NCI-H1092 treated with DMSO at 0.1 percent for 48 hours (cell line): ENCODE measurements at regions not wholly inside any gene's neighbourhood (a gene's known extent, or its start where the extent isn't known, plus 50 kb on each side); places are given as distances from the start of the nearest gene placed in this dataset.
"Not testable (repeated sequence)": the region's sequence is repeated elsewhere in the genome, so short reads cannot be mapped to it uniquely, and the experiment has no call there.

Experiments used
- DNase-seq: peaks from one replicate; lab custom pipeline; 2025; lab: John Stamatoyannopoulos, UW

DNA sequence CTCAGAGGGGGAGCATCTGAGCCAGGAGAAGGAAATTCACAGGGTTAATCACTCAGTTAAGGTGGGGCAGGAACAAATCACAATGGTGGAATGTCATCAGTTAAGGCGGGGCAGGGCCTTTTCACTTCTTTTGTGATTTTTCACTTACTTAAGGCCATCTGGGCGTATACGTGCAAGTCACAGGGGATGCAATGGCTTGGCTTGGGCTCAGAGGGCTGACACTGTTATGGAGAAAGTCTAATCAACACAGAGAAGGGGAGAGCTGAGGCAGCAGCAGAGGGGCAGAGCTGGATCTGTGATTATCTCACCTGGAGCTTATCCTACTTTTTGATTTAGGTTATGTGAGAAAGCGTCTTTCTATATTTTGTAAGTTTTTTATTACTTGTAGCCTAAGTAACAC lies 350.1 kb downstream of the NSUN3 start:
- not testable (repeated sequence) for DNase-seq

DNA sequence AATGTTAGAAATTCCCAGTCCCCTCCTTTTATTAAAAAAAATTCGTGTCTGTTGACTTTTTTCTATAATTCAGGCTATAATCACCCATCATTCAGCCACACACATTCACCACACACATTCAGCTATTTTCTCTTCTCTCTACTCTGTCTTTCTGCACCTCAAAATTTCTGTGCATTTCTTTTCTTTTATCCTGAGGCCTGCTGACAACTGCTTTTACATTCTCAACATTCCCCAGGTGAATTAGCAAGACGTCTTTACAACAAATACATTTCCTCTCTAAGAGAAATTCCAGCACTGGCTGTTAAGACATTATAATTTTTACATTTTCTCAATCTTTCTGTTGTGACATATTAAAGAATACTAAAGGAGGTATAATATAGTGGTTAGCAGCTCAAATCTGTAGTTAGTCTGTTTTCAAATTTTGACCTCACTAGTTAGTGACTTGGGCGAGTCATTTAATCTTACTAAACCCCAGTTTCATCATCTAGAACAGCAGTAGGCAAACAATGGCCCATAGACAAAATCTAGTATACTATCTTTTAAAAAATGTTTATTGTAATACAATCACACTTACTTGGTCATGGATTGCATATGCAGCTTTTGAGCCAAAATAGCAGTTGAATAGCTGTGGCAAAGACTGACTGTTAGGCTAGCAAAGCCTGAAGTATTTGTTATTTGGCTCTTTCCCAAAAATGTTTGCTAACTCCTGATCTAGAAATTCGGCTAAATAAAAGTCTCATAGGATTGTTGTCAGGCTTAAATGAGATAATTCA lies 350.7 kb downstream of the NSUN3 start:
- no peak for DNase-seq

DNA sequence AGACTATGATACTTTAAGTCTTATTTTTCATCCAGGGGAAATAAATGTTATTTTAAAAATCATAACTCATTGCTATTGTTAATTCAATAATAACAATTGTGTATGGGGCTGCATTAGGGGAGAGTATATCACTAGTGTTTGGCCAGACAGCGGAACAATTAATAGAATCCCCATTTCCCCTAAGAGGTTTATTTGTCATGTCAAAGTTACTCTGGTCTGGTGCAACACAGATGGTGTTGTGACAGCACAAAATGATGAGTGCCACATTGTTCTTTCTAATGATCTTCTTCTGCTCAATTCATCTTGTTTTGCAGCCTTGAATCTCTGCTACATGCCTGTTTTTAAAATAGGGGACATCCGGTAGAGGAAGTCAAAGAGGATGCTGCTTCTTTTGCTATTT lies 351.6 kb downstream of the NSUN3 start:
- DNase-seq = no peak

DNA sequence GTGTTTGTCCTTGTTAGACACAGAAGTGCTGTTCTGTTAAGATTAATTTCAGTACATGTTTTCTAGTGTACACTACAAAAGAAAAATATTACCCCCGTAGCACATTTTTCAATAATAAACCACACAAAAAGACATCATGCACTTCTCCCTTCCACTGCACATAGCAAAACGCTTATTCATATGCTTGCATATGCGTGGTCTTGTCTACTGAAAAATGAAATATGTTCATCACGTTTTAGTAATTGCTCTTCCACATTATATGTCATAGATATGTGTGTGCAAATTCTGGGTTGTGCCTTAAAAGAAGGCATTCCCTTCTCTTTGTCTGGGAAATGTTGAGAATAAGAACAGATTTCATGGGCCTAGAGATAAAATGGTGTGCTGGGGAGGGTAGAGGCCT lies 353.9 kb downstream of the NSUN3 start:
- DNase-seq = no peak

DNA sequence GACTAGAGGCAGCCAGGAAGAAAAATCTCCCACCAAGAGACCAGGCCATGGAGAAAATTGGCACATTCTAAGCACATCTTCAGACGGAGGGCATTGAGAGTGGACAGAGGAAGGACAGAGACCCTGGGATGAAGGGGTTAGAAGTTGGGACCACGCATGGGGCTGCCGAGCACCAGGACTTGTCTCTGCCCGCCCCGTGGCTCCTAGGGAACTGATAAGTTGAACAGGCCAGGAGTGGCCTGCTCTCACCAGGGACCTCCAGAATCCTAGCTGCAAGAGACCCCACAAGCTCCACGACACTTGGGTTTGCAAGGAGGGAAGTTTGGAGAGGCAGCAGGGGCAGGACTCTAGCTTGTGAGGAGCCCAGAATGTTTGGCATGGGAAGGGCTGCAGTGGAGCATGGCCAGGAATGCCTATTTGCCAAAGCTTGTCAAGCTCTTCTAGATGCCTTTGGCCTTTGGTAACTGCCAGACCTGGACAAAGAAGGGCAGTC lies 355.1 kb downstream of the NSUN3 start:
- no peak for DNase-seq

DNA sequence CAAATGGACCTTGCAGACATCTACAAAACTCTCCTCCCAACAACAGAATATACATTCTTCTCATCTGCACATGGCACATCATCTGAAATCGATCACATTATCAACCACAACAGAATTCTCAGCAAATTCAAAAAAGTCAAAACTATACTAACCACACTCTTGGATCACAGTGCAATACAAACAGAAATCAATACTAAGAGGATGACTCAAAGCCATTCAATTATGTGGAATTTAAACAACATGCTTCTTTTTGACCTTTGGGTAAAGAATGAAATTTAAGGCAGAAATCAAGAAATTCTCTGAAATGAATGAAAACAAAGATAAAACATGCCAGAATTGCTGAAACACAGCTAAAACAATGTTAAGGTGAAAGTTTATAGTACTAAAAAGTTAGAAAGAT lies 358.1 kb downstream of the NSUN3 start:
- DNase-seq = no peak

DNA sequence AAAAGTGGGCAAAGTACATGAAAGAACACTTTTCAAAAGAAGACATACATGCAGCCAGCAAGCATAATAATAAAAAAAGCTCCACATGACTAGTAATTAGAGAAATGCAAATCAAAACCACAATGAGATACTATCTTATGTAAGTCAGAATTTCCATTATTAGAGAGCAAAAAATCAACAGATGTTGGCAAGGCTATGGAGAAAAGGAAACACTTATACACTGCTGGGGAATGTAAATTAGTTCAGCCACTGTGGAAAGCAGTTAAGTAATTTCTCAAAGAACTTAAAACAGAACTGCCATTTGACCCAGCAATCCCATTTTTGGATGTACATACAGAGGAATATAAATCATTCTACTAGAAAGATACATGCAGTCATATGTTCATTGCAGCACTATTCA lies 360.7 kb downstream of the NSUN3 start:
- no peak for DNase-seq

DNA sequence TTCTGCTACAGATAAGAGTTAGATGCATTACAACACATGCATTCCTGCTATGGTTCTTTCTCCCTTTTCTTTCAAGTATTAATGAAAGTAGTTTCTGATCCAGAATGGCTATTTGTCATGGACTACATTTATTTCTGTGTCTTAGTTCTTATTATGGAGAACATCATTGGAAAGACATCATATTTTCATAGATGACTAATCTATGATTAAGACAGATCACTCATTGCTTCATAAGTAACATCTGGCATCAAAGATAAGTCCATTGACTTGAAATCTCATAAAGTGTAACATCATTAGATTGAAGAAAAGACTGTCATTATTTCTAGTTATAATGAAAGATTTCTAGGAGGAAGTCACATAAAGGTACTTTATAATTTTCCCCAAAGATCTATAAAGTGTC lies 366.7 kb downstream of the NSUN3 start:
- no peak for DNase-seq

DNA sequence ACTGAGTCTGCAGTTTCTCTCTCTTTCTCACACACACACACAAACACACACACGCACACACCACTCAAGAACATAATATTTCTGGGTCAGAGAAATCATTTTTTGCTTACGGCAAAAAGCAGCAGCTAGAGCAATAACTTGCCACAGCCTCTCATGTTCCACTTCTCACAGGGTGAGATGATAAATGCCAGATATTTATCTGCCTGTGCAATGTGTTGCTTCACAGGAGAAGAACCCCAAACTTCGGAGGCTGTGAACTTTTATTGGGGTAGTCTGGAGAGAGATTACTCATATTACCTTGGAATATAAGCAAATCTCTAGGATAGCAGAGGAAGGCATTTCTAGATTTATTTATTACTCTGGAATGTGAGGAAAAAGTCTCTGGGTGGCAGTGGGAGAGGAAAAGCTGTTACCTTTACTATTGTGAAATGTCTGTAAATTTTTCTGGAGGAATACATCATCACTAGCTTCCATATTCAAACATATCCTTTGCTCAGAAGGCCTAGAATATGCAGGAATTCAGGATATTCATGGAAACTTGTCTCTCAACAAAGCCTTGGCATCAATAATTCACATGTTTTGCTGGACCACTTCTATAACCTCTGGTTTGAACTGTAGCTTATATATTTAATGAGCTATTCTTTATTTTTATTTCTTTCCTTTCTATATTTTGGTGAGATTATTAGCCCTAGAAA lies 369.2 kb downstream of the NSUN3 start:
- DNase-seq = no peak

DNA sequence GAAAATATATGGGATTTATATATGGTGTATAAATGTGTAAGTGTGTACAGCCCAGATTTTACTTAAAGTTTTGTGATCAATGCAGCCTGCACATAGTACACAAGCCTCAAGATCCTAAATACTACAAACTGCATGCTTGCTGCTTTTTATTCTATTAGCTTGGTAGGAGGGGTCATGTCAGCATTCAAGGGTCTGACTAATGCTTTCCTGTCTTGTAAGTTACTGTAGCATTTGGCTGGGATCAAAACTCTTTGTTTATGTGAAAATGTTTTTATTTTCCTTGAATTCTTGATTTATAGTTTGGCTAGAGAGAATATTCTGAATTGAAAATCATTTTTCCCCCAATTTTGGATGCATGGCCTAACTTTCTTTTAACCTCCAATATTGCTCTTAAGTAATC lies 370.9 kb downstream of the NSUN3 start:
- no peak for DNase-seq

DNA sequence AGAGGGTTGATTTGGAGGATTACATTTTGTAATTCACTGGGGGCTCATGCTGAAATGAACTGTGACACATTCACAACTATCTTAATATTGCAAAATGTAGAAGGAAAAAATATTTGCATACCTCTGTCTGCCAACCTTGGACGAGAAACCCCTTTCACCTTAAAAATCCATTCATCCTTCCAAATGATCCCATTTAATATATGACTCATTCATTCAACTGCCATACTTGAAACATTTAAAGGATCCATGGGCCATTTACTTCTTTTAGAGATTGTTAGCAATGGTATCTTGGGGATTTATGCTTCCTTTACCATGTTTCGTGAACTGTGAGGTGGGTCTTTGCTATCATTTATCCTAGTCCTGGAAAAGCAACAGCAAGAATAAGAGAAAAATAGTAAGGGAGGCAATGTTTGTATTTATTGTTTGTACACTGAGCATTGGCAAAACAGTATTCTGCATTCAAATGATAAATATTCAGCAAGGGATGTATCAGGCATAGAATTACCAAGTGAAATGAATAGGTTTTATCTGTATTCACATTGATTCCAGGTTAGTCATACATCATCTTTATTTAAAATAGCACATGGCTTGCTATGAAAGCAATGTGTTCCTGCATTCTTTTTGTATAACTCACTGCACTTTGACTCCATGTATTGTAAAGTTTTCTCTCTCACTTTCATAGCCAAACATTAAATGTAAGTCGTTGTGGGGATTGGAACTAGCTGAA lies 378.1 kb downstream of the NSUN3 start:
- no peak for DNase-seq

DNA sequence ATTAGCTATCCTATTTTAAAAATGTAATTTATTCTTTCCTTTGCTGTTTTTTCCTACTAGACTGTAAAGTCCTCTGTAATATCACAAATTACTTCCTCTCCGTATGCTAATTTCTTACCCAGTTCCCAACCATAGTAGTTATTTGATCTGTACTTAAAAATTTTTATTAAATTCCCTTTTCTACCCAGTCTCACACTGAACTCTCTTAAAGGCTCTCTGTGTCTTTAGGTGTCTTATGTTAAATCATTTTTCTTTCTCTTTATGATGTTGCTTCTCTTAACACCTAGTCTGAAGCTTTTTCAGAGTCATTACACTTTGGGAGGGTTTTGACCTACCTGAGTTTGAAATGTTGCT lies 378.6 kb downstream of the NSUN3 start:
- DNase-seq = no peak

DNA sequence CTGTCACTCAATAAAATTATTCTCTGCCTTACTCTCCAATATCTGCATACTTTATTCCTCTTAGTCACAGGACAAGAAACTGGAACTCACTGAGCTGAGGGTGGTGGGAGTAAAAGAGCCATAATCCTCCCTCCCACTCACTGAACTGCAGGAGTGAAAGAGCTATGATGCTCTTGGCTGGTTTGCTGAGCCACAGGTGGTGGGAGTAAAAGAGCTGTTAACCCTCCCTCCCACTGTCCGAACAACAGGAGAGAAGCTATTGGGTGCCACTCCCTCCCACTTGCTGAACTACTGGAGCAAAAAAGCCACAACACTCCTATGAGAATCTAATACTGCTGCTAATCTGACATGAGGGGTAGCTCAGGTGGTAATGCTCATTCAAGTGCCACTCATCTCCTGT lies 391.0 kb downstream of the NSUN3 start:
- no peak for DNase-seq

DNA sequence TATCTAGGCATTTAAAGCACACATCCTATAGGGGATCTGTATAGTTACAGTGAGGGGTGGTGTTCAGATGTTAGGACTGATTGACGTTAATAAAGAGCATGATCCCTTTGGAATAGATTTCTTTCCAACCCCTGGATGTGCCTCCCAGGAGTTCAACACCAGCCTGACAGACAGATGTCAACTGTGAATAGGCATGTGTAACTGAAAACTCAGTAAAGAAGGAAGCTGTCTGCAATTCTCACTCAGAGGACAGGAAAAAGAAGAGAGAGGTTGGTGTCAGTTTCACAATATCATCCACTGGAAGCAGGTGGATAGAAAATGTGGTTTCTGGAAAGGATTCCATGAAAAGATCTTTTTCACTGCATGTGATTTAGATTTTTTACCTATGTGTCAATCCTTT lies 396.3 kb downstream of the NSUN3 start:
- DNase-seq = no peak

DNA sequence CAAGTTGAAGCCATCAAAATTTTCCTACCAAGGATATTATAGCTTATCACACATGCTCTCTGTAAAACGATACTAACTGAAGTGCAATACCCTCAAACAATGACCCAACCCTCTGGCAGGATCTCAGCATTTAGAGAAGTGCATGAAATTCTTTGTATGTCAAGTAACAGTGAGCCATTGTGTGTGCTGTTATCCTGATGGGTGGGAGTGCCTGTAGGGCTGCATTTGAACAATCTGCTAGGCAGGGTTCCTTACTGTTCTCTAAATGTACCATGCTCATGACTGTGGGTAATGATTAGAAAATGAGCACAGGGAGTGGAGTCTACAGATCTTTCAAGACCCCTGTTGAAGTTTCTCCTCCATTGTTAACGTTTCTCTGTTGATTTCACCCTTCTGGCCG lies 398.1 kb downstream of the NSUN3 start:
- DNase-seq = no peak

DNA sequence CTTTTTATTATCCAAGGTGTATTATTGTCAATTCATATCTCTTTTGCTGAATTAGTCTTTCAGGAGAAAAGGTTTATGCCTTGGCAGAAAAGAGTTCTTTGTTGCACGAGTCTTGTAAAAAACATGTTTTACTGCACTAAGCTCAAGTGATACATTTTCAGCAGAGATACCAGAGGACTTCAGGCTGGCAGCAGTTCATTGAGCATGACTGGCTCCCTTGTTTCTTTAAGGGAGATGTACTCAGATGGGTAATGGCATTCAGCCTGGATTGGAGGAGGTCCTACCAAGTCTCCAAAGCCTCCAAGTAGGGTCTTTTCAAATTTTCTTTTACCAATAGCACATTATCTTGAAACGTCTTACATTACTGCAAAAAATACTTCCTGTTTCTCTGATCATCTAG lies 400.1 kb downstream of the NSUN3 start:
- DNase-seq = no peak

DNA sequence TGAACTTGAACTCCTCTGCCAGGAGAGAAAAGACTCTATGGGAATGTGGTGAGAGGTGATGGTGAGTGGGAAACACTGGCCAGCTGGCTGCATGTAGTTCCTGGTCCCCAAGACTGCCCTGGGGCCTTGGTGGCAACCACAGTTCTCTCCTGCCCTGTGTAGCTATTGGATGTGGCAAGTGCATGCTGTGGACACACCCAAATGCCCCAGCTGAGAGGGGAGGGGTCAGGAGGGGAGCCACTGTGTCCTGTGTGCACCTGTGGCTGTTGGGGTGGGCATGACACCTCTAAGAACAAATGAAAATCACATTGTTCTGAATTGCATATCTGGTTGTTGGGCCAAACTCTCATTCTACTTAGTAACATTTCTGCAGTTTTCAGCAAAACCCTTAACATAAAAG lies 409.6 kb downstream of the NSUN3 start:
- no peak for DNase-seq

DNA sequence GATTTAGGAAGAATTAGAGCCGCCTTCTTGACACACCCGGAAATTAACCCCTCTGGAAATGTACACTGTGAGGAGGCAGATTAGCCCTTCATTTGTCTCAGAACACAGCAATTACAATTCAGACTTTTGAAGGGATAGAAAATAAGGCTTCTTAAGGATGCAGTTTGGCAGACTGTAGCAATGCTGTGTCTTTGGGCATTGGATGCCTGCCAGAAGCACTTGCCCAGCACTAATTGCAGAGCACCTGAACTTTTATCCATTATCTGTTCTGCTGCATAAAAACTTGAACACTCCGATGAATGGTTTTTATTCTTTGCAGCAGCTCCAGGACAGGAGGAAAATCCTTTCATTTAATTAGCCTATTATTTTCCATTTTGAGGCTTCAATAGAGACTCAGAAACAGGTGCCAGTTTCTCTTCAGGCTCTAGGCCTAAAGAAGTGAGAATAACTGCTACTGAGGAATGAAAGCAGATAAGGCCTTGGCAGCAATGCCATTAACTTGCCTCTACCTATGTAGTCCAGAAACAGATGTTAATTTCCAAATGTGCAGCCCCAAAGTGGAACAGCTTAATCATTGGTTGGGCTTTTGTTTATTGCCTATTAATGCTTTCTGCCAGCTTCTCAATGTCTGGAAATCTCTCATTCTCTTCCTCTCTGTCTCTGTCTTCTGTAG lies 418.5 kb downstream of the NSUN3 start:
- no peak for DNase-seq

DNA sequence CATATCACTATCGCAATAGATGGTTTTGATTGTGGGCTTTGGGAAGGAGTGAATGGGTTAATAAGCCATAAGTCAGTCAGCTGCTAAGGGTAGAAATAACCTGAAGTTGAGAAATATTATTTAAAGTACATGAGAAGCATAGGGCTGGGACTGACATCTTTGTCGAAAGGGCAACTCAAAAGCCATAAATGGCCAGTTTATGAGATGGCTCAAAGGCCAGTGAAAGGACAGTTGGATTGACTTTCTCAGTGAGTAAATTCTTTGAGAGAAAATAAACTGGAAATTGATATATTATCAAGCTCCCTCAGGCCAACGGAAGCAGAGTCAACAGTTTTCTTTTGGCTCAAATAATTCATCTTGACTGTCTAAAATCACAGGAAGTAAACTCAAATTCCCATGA lies 419.8 kb downstream of the NSUN3 start:
- DNase-seq = no peak

DNA sequence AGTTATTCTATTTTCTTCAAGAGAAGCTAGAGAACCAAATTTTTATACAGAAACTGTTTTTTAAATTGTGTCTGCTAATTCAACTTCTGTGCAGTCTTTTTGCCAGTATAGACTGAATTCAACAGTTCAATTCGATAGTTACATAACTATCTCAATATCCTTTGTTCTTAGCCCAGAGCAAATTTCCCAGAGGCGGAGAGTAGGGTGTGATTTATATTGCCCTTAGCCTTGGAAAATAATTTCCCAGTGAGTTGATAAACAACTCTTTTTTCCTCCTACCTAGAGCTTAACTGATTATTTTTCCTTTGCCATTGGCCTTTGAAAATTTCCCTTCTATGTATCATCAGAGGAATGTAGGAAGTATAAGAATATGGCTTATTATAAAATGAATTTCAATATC lies 420.5 kb downstream of the NSUN3 start:
- DNase-seq = no peak

DNA sequence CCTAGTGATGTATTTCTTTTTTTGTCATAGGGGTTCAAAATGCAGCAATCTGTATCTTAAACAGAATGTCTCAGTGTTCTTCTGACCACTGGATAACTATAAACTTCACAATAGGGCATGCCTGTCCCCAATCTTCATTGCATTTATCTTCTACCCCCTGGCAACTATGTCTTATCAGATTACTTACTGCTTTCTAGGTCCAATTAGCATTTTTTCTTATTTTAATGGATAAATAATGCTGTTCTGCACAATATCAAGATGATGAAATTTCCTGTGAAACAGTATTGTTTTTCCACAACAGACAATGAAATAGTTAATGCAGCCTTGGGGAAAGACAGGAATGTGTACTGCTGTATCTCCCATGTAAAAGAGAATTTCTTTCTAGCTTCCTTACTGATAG lies 432.1 kb downstream of the NSUN3 start:
- no peak for DNase-seq

DNA sequence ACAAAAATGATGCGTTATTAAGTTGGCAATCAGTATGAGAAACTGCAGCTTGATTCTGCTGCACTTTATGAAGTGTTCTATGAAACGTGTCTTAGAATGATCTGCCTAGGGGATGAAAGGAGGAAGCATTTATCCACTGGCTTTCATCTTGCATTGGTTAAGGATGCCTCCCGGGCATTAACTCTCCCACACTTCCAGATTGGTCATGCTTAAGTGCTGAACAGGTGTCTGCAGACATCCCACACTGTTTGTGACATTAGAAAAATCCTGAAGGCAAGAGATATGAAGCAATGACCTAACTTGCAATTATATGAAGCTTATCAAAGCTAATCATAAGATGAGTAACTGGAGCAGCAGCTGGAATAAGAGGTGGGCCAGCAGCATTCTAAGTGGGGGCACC lies 437.3 kb downstream of the NSUN3 start:
- no peak for DNase-seq

DNA sequence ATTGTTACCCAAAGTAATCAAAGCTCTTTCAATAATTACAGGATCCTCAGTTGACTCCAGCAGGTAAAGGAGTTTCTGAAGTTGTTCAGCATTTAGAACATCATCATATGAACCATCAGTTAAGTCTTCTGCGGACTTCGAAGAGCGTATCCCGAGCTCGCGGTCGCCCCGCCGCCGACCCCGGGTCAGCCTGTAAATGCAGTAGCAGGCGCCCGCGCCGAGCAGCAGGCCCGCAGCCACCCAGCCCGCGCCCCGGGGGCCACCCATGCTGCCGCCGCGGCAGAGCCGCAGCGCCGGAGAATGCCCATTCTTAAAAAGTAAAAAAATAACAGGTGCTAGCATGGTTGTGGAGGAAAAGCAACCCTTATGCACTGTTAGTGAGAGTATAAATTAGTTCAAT lies 444.5 kb downstream of the NSUN3 start:
- not testable (repeated sequence) for DNase-seq
